CD1c-positive myeloid dendritic cell (primary cell): ENCODE measurements at regions not wholly inside any gene's neighbourhood (a gene's known extent, or its start where the extent isn't known, plus 50 kb on each side); places are given as distances from the start of the nearest gene placed in this dataset.

Experiments
- DNase-seq: peaks from one replicate; pipeline ENCODE4 v3.0.0-alpha.2; 2016; ENCODE audit errors: extremely low spot score

DNA sequence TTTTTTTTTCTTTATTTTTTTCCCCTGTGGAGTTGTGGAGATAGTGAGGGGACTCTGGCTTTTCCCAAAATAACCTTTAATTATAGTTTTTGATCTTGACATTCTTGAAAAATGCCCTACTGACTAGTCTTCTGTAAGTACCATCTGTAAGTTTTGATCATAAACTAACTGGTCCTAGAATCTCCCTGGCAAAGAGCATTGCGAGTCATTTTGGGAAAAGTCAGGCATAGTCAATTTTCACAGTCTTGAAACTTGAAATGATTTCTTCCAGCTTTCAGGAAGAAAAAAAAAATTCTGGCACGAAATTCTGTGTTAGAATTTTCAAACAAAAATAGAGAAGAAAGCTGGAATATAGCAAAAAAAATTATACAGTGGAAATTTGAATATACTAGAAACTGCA lies 181.2 kb upstream of the SNX7 start:
- no peak for DNase-seq

DNA sequence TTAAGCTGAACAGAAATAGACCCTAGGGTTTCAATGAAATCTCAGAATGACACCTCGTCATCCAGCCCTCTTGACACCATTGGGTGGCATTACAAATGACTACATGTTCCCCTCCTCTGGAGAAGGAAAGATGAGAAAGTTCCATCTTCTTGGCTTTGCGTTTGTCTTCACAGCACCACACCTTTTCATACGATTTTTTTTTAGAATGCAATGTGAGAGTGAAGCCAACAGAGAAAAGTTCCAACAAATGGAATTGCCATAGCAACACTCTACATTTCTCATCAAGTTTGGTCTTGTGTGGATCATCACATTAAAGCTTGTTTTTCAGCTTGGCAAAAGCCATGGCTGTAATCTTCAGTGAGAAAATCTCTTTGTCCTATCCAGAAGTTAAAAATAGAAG lies 183.4 kb upstream of the SNX7 start:
- no peak for DNase-seq

DNA sequence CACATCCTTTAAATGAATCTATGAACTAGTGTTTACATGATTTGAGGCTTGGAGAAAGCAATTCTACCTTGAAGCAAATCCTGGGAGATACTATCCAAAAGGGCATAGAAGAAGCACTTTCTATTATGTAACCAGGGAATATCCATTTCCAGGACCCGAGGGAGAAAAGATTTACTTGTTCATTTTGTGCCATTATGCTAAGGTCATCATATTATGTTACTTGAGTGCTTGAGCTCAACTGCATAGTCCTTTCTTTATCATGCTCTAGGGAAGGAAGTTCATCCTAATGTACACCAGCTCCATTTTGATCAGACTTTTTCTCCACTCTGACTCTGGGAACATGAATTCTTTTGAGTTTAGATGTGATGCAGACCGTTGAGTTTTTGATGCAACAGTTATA lies 188.6 kb upstream of the SNX7 start:
- no peak for DNase-seq

DNA sequence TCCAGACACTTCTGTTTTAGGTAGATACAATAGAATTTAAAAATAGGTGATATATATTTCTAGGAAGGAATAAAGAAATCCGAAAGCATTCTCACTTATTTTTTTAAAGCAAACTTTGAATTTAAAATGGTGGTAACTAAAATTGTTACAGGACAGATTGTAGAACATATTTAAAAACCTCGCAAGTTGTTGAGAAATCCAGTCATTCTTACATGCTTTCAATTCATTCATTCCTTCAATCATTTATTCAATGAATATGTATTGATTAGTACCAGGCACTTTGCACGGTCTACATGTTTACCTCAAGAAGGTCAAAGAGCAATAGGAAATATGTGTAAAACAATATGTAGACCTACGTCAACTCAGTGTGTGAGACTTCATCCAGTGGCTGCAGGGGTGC lies 189.9 kb upstream of the SNX7 start:
- no peak for DNase-seq

DNA sequence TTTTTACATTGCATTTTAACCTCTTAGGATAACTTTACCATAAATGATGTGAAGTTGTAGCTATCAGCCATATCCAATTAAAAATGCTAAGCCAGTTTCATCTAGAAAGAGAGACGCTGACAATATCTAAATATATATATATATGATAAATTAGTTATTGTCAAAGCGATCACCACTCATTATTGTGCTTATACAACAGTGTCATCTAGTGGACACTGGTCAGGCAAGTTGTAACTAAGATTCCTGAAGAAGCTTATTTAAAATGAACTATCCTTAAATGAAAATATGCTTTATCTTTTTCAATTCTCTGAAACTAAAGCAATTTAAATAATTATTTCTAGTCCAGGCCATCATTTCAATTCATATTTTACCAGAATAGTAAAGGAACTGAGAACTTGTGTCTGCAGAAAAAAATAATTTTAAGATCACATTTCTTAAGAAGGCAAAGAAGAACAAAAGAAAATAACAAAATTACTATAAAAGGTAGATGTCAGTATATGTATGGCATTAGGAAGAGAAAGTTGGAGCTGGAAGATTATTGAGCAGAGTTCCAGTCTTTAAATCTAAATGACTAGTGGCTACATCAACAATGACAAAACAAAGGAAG lies 193.3 kb upstream of the SNX7 start:
- DNase-seq = peak; percentile 48

DNA sequence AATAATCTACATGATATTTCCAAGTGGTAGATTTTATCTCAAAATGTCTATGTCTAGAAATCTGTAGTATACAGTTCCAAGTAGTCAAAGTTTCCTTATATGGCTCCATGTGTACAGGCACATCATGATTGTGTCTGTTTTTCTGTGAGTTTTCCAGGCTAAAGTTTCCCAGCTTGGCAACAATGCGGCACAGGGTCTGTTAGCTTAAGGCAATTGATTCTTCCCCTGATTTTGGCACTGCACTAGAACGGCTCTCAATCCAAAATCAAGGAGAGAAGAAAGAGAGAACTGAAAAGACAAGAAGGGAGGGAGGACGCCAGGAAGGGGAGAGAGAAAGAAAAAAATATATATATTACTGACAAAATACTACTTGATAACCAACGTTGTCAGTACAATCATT lies 193.9 kb upstream of the SNX7 start:
- DNase-seq = no peak

DNA sequence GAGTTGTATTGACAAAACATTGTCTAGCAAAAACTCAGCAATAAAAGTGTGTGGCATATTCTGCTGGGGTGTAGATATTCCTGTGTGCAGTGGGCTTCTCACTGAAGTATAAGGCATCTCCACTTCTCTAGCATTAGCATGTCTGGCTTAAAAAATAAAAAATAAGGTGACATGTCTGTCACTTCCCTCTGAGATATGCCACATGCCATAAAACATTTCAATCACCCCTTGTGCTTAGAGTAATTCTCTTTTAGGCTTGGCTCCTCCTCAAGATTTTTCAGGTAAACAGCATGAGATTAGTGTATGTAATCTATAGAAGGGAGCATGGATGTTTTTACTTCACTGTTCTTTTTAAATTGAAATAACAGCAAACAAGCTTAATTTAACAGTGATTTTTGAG lies 194.4 kb upstream of the SNX7 start:
- DNase-seq = no peak

DNA sequence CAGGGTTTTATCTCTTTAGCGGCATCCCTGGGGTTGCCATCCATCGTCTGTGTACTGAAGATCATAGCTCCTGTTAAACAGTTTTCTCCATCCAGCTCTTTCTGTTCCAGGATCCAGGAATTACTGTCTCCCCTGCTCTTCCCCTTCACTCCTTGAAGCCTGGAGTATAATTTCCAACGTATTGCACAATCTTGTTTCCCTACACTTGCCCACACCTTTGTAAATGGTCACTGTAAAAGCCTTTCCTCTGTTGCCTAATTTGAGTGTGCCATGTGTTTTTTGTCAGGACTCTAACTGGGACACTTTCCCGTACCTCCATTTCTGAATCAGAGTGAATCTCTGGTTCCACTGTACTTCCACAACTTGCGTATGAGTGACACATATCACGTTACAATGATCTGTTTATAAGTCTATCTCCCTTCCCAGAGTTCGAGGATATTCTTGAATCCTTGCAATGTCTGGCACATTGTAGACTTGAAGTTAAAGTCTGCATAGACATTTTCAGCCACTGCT lies 199.6 kb upstream of the SNX7 start:
- DNase-seq = no peak

DNA sequence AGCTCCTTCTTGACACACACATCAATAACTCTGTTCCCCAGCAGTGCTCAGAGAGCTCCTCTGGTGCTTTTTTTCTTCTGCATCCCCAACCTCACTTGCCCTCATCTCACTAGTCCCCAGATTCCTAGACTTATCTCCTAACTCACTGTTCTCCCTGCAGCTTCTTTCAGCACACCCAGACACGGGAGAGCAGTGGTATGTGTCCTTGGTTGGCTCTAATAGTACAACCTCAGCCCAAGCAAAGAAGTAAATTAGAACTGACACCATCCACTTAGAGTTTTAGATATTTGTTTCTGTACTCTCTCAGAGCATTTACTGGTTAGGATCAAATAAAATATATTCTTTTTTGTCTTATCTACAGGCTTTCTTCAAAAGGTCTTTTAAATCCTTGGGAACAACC lies 201.4 kb upstream of the SNX7 start:
- DNase-seq = no peak

DNA sequence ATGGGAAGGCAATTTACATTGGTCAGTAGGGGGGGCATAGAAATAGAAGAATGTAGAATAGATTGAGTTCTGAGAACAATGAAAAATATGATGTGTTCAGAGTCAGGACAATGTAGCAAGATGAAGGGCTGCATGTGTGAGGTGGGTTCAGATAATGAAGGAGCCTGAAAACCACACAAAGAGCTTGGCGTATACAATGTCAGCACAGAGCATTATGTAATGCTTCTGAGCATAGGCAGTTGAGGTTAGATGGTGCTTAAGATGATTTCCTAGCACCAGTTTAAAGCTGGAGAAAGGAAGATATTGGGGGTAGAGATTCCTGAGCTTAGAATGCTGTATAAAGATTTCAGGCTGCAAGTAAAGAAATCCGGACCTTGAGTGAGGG lies 202.0 kb upstream of the SNX7 start:
- DNase-seq = no peak

DNA sequence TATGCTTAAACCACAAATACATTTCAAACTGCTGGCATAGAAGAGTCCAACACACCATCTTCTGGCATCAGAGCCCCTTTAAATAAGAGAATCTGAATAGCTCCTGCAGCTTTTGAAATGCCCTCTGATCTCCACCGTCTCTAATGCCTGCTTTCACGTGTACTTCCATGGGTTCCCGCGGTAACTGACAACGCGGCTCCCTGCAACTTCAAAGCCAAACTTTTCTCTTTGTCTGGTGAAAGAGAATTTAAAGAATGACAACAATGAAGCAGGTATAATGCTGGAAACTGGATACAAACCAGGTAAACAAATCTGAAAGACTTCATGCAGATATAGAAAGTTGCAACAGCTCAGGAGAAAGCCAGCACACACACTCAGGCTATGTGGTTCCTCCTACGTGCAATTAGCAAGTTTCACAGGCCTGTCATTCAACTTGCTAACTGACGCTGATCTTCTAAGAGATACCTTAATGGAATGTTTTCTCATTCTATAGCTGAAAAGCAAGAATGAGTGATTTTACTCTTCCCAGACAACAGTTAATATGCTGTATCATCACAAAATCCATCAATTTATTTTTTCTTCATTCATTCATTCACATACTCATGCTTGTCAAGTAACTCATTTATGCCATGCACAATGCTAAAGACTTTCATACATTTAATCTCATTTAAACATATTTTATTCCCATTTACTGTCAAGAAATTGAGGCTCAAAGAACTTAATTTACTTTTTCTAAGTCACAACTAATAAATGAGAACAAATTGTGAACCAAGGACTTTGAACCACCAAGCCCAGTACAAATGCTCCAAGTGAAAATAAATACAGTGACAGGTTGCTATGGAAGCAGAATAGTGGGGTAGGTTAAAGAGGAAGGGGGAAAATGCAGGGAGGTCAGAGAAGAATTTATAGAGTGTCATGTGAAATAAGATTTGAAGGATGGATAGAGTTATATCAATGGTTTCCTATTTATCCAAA lies 202.7 kb upstream of the SNX7 start:
- no peak for DNase-seq

DNA sequence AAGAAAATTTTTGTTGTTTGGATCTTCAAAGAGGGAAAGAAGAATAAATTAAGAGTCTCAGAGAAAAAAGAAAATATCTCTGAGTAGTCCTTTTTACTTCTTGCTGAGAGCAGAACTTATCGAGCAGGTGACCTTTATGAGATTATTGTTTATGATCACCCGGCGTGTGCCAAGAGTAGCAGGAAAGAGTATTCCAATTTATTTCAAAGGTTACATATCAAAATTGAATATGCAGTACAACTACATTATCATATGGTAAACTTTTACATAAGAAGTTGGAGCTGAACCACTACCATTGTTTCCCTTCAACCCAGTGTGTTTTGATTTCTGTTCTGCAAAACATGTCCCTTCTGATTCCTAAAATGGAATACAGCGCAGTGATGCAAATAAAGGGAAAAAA lies 204.3 kb upstream of the SNX7 start:
- no peak for DNase-seq

DNA sequence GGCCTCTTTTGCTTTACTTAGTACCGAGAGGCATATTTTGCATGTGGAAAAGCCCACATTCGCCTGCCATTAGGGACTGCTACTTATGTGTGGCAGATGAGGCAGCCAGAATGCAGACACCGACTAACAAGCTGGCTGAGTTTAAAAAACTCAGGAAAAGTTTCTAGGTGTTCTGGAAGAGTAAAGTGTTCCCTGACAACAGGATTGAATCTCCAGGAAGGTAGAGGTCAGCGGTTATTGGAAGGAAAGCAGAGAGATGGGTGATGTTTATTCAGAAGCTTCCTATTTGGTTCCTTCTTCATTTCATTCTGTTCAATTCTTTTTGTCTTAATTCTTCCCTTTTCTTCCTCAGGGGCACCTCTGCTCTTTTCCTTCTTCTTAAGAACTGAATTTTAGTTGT lies 206.9 kb upstream of the SNX7 start:
- no peak for DNase-seq

DNA sequence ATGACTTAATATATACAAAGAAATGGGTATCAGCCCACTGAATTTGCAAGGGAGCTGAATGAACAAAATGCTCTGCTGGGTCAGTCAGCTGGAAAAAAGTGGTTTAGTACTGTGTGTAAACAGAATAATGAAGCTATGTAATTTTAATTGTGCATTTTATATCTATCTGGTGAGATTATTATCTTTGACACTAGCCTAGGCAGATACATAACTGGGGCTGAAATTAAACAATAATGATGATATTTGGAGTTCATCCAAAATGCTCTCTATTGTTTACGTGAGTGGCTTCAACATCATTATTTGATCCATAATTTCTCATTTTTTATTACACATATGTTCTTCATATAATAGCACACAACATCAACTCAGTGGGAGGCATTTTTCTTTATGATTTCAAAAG lies 208.5 kb upstream of the SNX7 start:
- no peak for DNase-seq

DNA sequence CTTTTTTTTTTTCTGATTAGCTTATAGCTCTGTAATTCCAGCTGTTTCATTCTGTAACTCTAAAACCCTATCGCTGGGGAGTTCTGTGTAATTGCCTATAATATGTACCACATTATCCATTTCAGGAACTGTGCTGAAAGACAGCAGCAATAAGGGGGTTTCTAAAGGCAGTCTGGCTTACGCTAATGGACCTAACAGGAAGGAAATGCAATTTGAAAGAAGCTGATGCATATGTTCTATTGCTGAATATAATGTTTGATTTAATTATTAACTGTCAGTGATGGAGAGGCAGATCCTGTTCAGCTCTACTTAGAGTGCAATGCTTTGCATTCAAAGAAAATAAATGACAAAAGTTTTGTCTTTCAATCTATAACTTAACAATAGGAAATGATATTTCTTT lies 209.4 kb upstream of the SNX7 start:
- no peak for DNase-seq

DNA sequence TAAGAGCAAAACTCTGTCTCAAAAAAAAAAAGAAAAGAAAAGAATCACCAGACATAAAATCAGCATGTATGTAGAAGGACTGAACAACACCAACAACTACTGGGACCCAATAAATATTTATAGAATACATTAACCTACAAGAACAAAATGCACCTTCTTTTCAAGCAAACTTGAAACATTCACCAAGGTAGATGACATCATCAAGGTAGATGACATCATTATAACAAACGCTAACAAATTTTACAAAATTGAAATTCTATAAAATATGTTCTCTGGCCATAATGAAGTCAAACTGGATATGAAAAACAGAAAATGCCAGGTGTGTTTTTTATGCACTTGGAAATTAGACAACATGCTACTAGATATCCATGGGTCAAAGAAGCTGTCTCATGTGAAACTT lies 220.2 kb upstream of the SNX7 start:
- DNase-seq = no peak

DNA sequence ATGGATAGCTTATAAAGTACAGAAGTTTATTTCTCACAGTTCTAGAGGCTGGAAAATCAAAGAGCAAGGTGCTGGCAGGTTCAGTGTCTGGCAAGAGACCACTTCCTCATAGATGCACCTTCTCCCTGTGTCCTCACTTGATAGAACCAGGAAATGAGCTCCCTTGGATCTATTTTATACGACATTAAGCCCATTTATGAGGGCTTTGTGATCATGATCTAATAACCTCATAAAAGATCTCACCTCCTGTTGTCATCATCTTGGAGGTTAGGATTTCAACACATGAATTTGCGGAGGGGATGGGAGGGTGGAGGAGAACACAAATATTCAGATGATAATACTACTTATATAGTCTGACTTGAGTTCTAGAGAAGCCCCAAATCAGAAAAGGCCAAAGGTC lies 222.1 kb upstream of the SNX7 start:
- DNase-seq = no peak

DNA sequence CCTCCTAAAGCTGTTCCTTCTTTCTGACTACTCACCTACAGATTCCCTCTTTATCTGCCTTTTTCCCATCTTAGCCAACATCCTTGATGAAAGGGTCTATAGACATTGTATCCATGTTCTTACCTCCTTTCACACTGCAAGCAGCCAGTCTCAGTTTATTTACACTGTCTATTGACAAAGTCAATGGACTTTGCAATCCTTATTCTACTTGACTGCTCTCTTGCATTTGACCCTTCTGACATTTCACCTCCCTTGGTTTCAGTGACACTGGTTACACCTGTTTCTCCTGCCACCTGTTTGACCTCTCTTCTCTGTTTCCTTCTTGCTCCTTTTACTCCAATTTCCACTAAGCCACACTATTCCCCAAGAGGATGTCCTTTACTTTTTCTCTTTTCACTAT lies 224.0 kb upstream of the SNX7 start:
- no peak for DNase-seq

DNA sequence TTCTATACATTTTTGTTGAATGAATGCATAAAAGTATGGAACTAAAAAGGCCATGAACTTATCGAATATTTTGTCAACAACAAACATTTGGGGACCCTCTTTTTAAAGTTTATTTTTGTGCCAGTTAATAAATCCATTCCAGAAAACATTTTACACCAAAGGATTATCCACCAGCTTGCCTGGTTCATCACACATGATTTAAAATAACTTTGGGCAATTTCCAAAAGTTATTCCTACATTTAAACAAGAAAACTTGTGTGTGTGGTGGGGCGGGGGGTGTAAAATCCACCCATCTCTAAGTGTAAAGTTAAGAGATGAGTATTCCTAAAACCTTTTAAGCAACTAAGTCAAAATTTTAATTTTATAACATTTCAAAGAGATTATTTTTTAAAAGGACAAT lies 224.5 kb upstream of the SNX7 start:
- DNase-seq = no peak

DNA sequence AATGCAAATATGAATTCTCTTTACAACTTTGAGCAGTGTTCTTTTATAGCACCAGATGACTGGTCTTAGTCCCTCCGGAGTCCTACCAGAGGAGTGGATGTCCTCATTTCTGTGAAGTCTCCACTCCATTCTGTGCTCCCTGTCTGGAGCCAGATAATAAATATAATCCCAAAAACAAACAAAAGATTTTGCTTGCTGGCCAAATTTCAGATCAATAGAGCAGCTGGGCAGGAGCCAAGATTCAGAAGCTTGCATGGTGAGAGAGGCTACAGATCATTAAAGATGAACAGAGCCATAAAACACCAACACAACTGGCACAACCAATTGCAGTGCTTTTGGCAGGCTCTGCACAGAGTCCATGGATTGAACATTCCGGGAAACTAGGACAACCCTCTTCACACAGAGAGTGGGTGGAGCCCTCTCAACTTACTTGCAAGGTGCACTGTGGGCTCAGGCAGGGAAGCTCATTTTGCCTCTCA lies 231.5 kb upstream of the SNX7 start:
- DNase-seq = no peak

DNA sequence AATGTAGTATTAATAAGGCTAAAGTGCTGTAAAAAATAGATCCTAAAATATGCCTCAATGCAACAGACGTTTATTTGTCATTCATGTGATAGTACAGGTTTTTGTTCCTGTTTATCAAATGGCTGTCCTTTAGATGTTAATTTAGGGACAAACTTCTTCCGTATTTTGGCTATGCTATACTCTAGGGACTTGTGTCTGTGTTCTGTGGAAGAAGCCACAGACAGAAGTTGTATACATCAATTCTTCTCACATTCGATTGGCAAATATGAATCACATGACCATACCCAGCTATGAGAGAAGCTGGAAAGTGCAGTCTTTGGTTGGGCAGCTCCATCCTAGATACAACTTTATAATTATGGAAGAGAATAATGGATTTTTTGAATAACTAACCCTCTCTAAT lies 232.7 kb upstream of the SNX7 start:
- DNase-seq = no peak

DNA sequence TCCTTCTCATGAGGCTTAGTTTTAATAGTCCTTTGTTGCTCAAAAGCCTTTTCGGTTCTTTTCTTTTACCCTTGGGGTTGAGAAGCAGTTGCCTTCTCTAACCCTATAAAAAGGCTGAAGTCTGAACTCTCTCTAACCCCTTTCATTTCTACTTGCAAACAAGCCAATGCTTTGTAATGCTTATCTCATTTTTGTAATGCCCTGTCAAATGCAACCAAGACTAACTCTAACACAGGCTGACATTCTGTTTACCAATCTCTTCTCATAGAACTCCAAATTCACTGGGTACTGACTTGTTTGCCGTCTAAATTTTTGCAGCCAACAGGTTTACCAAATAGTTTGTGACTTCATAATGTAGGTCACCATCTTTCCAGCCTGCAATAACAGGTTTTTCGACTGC lies 233.9 kb upstream of the SNX7 start:
- no peak for DNase-seq

DNA sequence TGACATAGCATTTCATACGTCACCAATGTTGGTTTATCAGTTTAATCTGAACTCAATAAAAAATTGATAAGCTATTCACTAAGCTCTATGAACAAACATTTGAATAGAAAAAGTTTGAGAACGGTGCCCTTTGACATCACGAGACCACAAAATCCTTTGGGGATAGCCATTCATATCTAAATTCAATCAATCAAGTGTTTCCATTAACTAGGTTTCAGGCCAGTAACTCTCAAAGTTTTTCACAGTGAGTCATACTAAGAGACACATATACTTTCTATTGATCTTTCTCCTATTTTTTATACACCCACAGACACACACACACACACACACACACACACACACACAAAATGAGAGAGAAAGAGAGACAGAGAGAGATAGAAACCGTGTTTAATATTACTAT lies 235.4 kb upstream of the SNX7 start:
- DNase-seq = no peak
